Activated naive CD4-positive, alpha-beta T cell treated with anti-CD3 and anti-CD28 coated beads for 36 hours (primary cell): ENCODE measurements at regions not wholly inside any gene's neighbourhood (a gene's known extent, or its start where the extent isn't known, plus 50 kb on each side); places are given as distances from the start of the nearest gene placed in this dataset.

Experiments
- CTCF ChIA-PET: fragments of 350-600 bp; sonication (Branson Sonifier 250); formaldehyde crosslinking; loops from one replicate; lab custom pipeline; 2021; ENCODE audit warnings: antibody characterized with exemption; lab: Charles Lee
- DNase-seq: peaks from one replicate; pipeline ENCODE4 v3.0.0-alpha.2; 2020
- H3K27ac Mint-ChIP-seq: one replicate; pipeline ENCODE4 v1.8.0; 2021; ENCODE audit warnings: mild to moderate bottlenecking, mixed read lengths
- H3K27me3 Mint-ChIP-seq: one replicate; pipeline ENCODE4 v1.8.0; 2021; ENCODE audit warnings: low read depth, mixed read lengths
- H3K36me3 Mint-ChIP-seq: one replicate; pipeline ENCODE4 v1.8.0; 2021; ENCODE audit warnings: low read depth, mixed read lengths
- H3K4me1 Mint-ChIP-seq: one replicate; pipeline ENCODE4 v1.8.0; 2021; ENCODE audit warnings: low read depth, mixed read lengths
- H3K4me3 Mint-ChIP-seq: one replicate; pipeline ENCODE4 v1.8.0; 2021; ENCODE audit warnings: mild to moderate bottlenecking, moderate library complexity, mixed read lengths
- H3K9me3 Mint-ChIP-seq: one replicate; pipeline ENCODE4 v1.8.0; 2021; ENCODE audit warnings: mixed read lengths
- intact Hi-C: fragments of 100-400 bp; cut with micrococcal nuclease; formaldehyde crosslinking; loops from one replicate; pipeline ENCODE4 v1.15.1; 2023

DNA sequence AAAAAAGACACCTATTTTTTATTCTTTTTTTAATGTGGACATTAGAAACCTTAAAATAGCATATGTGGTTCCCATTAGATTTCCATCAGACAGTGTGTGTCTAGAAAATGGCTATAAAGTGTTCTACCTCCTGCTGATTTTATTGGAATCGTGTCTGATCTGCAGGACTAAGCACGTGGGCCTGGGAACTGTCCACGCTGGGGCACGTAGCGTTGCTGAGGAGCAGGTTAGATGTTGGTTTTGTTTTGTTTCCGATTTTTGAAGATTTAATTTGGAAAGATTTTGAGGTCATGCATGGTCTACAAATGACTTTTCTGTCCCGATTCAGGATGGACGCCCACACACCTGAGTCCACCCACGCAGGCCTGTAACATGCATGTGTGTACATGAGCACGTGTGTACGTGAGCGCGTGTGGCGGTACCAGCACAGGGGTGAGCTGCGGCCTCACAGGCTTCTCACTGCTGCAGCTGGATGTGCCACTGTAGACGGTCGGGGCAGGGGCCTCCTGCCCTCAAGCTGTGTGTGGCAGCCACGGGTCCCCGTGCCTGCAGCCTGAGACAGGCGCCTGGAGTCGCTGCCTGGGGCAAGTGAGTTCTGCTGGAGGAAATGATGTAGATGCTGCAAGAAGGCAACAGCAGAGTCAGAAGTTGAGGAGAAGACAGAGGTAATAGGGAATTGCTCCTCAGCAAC is 99.7 kb upstream of the CTDP1 start:
- H3K36me3 Mint-ChIP-seq = no peaks in the 10 kb centered on the region
- no peaks in the 10 kb centered on the region for H3K27me3 Mint-ChIP-seq
- H3K4me1 Mint-ChIP-seq = peaks cover 5% of the 10 kb centered on the region
- no peak overlapping the region for H3K4me3 Mint-ChIP-seq
- intact Hi-C loops = no loop called here
- no peaks in the 10 kb centered on the region for H3K9me3 Mint-ChIP-seq
- DNase-seq = no peak
- no peak overlapping the region for H3K27ac Mint-ChIP-seq
- CTCF ChIA-PET = no interaction called here

DNA sequence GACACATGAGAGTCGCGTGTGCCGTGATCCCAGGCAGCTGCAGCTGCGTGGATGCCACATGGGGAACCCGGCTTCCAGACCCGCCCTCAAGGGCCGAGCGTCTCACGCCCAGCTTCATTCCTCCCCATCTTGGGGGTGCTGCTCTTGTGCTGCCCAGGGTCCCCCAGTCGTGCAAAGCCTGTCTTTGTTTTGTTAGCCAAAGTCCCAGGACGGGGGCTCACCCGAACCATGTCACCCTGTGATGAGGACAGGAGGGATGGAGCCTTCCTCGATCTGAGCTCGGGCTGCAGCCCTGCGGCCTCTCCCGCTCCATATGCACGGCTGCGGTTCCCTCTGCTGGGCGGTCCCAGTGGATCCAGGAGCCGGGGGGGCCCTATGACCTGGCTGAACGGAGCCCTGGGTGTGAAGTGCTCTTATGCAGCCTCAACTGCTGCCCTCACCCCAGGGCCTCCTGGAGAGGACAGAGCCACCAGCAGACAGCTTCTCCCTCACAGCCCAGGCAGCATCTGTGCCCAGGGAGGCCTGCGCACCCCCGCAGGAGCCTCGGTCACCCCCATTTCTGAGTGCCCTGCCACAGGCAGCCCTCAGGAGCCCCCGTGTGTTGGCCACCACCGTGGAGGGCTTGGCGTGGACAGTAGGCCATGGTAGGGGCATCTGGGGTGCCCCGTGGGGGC is 99.0 kb upstream of the CTDP1 start:
- H3K27me3 Mint-ChIP-seq = no peaks in the 10 kb centered on the region
- no peaks in the 10 kb centered on the region for H3K9me3 Mint-ChIP-seq
- CTCF ChIA-PET = no interaction called here
- no peak for DNase-seq
- H3K36me3 Mint-ChIP-seq = no peaks in the 10 kb centered on the region
- no peak overlapping the region for H3K4me3 Mint-ChIP-seq
- peaks cover under 1% of the 10 kb centered on the region for H3K4me1 Mint-ChIP-seq
- intact Hi-C loops = no loop called here
- no peak overlapping the region for H3K27ac Mint-ChIP-seq

DNA sequence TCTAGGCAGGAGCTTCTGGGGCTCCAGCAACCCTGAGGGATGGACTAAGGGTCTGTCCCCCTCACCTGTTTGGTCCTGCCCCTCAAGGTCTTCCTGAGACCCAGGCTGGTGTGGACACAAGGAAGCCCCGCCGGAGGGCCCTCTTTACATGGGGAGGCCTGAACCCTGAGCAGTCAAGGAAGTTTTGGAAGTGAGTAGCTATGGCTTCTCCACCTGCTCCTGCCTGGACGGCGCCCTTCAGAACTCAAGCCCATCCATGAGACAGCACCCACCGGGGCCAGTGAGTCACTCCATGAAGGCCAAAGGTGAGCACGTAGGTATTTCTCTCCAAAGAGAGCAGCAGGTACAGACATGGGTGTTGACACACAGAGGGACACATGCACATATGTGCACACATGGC is 98.2 kb upstream of the CTDP1 start:
- DNase-seq = no peak
- no peaks in the 10 kb centered on the region for H3K9me3 Mint-ChIP-seq
- CTCF ChIA-PET = no interaction called here
- intact Hi-C loops = no loop called here
- H3K4me1 Mint-ChIP-seq = no peaks in the 10 kb centered on the region
- H3K27ac Mint-ChIP-seq = no peak overlapping the region
- H3K36me3 Mint-ChIP-seq = no peaks in the 10 kb centered on the region
- no peak overlapping the region for H3K4me3 Mint-ChIP-seq
- no peaks in the 10 kb centered on the region for H3K27me3 Mint-ChIP-seq

DNA sequence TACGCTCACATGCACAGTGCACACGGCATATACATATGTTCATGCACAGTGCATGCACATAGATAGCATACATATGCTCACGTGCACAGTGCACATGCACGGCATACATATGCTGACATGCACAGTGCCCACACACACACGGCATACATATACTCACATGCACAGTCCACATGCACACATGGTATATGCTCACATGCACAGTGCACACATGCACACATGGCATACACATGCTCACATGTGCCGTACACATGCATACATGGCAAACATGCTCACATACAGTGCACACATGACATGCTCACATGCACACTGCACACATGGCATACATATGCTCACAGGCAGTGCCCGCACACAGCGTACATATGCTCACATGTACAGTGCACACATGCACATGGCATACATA is 97.7 kb upstream of the CTDP1 start:
- CTCF ChIA-PET = no interaction called here
- intact Hi-C loops = no loop called here
- no peak overlapping the region for H3K4me3 Mint-ChIP-seq
- H3K9me3 Mint-ChIP-seq = no peaks in the 10 kb centered on the region
- no peaks in the 10 kb centered on the region for H3K4me1 Mint-ChIP-seq
- no peaks in the 10 kb centered on the region for H3K27me3 Mint-ChIP-seq
- DNase-seq = no peak
- no peaks in the 10 kb centered on the region for H3K36me3 Mint-ChIP-seq
- H3K27ac Mint-ChIP-seq = no peak overlapping the region

DNA sequence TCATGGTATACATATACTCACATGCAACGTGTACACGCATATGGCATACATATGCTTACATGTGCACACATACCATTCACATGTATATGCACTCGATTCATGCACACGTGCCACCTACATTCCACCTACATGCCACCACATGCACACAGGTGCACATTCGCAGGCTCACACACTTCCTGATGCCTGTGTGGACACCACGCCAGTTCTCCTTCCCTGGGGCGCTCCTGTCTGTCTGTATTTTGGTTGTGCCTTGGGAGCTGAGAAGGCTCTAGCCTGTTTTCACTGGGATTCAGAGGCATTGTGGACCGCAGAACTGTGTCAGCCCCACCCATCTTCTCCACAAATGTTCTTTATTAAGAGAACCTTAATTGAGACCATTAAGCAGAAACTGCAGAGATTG is 96.6 kb upstream of the CTDP1 start:
- no peak overlapping the region for H3K27ac Mint-ChIP-seq
- H3K9me3 Mint-ChIP-seq = no peaks in the 10 kb centered on the region
- no peak for DNase-seq
- no peak overlapping the region for H3K4me3 Mint-ChIP-seq
- intact Hi-C loops = no loop called here
- H3K27me3 Mint-ChIP-seq = no peaks in the 10 kb centered on the region
- no peaks in the 10 kb centered on the region for H3K4me1 Mint-ChIP-seq
- CTCF ChIA-PET = no interaction called here
- no peaks in the 10 kb centered on the region for H3K36me3 Mint-ChIP-seq

DNA sequence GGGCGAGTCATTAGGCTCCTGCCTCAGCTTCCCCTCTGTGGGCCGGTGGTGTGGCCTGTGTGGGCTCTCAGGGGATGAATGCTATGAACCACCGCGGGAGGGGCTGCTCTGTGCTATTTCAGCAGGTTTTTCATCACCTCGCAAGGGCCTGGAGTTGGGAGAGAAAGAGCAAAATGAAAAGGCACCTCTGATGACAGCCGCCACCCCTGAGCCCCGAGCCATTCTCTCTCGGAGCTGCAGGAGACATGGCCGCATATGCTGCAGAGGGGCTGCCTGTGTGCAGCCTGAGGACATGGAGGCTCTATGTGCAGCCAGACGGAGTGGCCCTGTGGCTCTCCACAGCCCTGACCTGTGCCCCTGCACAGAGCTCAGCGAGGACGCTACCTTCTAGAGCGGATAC is 96.2 kb upstream of the CTDP1 start:
- intact Hi-C loops = no loop called here
- no peaks in the 10 kb centered on the region for H3K9me3 Mint-ChIP-seq
- CTCF ChIA-PET = no interaction called here
- H3K4me3 Mint-ChIP-seq = no peak overlapping the region
- DNase-seq = no peak
- no peaks in the 10 kb centered on the region for H3K27me3 Mint-ChIP-seq
- no peaks in the 10 kb centered on the region for H3K4me1 Mint-ChIP-seq
- no peak overlapping the region for H3K27ac Mint-ChIP-seq
- no peaks in the 10 kb centered on the region for H3K36me3 Mint-ChIP-seq

DNA sequence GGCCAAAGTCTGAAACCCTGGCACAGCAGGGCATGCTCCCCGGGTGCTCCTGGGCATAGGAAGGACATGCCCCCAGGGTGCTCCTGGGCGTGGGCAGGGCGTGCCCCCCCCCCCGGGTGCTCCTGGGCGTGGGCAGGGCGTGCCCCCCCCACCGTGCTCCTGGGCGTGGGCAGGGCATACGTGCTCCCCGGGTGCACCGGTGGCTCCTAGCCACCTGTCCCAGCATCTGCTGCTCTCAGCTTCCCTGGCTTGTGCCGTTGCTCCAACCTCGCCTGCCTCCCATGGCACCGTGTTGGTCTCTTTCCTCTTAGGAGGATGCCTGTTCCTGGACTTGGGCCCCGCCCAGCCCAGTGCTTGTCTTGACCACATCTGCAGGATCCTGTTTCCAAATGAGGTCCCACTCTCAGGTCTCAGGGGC is 95.6 kb upstream of the CTDP1 start:
- H3K4me3 Mint-ChIP-seq = no peak overlapping the region
- intact Hi-C loops = no loop called here
- no peaks in the 10 kb centered on the region for H3K9me3 Mint-ChIP-seq
- no peak for DNase-seq
- no peaks in the 10 kb centered on the region for H3K4me1 Mint-ChIP-seq
- no peaks in the 10 kb centered on the region for H3K36me3 Mint-ChIP-seq
- no peaks in the 10 kb centered on the region for H3K27me3 Mint-ChIP-seq
- CTCF ChIA-PET = interaction anchor here (0.7 kb wide), 1 partner anchor 185 kb away, joined by 3 read pairs; no protein-coding TSS in a partner anchor
- no peak overlapping the region for H3K27ac Mint-ChIP-seq

DNA sequence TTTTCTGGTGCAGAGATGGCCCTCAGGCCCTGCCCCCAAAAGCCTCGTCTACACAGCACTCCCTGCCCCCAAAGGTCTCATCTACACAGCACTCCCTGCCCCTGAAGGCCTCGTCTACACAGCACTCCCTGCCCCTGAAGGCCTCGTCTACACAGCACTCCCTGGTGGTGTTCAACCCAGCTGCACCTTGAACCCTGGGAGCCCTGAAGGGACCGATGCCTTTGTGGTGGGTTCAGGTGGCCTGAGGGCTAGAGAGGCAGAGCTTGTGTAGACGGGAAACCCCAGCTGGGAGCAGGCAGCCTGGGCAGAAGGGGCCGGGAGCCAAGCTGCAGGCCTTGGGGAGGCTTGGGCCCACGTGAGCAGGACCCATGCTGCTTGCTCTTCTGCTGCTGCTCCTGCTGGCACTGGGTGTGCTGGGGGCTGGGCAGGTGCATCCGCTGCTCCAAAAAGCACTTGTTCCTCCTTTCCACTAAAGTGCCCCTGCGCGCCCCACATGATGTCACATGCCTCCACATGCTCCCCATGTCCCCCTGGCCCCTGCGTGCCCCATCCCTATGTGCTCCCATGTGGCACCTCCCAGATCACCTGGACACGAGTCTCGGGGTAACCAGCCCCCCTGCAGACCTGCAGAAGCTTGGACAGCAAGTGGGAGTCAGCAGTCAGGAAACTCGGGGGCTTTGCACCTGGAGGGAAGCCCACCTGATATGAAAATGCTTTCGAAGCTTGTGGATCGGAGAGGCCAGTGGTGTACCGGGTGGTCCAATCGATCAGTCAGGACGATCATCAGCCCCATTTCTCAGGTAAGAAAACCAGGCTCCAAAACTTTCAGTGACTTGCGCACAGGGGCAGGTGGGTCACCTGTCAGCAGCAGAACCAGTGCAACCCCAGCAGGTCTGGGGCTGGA is 94.9 kb upstream of the CTDP1 start:
- Mint-ChIP-seq H3K27me3 (no peaks in the 10 kb centered on the region), H3K4me1 (no peaks in the 10 kb centered on the region), H3K36me3 (no peaks in the 10 kb centered on the region), H3K27ac (no peak overlapping the region), H3K4me3 (no peak overlapping the region), H3K9me3 (no peaks in the 10 kb centered on the region)
- DNase-seq = no peak
- CTCF ChIA-PET = interaction anchor here (0.7 kb wide), 1 partner anchor 186 kb away, joined by 3 read pairs; no protein-coding TSS in a partner anchor
- intact Hi-C loops = no loop called here

DNA sequence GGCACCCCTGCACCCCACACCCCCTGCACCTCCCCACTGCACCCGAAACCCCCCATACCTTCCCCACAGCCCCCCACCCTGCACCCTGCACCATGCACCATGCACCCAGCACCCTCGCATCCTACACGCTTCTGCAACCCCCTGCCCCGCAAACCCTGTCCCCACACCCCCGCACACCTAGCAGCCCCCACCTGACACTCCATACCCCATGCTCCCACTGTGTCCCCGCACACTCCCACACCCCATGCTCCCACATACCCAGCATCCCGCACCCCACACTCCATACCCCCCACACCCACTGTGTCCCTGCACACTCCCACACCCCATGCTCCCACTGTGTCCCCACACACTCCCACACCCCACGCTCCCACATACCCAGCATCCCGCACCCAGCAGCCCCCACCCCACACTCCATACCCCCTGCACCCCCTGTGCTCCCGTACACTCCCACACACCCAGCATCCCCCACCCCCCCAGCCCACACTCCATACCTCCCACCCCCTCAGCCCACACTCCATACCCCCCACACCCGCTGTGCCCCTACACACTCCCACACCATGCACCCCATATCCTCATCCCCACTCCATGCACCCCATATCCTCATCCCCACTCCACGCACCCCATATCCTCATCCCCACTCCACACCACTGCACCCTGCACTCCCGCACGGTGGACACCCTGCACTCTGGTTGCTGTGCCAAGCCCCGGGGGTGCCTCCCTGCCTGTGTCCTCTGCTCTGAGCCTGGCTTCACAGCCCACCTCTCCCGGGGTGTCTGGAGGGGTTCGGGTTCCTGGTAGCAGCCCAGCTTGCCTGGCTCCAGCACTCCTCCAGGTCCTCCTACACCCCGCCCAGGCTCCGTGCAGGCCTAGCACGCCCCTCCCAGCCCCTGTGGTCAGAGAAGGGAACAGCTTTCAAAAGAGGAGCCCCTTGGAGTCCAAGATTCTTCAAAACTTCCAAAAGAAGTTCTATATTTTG is 93.9 kb upstream of the CTDP1 start:
- no peak for DNase-seq
- H3K4me3 Mint-ChIP-seq = no peak overlapping the region
- intact Hi-C loops = no loop called here

DNA sequence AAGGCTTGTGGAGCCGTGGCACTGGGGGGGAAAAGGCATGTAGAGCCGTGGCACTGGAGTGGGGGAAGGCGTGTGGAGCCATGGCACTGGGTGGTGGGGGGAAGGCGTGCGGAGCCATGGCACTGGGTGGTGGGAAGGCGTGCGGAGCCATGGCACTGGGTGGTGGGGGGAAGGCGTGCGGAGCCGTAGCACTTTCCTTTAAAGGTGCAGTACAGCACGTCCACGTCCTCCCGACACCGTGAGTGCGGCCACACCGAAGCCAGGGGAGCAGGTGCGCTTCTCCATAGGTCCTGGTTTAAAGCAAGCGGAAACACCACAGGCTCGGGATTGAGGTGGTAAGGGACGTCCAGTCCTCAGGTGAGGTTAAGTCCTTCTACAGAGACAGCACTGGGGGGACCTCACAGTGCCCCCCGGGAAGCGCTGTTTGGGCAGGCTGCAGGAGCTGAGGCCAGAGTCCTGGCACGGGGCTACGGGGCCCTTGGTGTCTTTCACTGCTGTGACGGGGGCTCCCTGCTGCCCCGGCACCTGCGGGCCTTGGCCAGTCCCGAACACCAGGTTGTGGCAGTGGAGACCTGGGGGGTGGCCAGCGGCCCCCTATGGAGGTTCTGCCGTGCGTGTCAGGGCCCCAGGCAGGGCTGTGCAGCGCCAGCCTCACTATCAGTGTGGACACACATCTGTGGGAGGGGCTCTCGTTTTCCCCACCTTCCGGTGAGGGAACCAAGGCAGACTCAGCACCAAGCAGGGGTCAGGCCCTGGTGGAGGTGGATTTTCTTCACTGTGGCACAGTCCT is 93.0 kb upstream of the CTDP1 start:
- Mint-ChIP-seq H3K4me1 (no peaks in the 10 kb centered on the region), H3K4me3 (no peak overlapping the region)
- CTCF ChIA-PET = interaction anchor here (0.6 kb wide), 1 partner anchor 71 kb away, joined by 3 read pairs; no protein-coding TSS in a partner anchor

More for the DNA sequence above, 93.9 kb upstream of the CTDP1 start:
- Mint-ChIP-seq H3K27ac (no peak overlapping the region), H3K36me3 (no peaks in the 10 kb centered on the region), H3K4me1 (no peaks in the 10 kb centered on the region), H3K27me3 (no peaks in the 10 kb centered on the region), H3K9me3 (no peaks in the 10 kb centered on the region)
- CTCF ChIA-PET = no interaction called here

DNA sequence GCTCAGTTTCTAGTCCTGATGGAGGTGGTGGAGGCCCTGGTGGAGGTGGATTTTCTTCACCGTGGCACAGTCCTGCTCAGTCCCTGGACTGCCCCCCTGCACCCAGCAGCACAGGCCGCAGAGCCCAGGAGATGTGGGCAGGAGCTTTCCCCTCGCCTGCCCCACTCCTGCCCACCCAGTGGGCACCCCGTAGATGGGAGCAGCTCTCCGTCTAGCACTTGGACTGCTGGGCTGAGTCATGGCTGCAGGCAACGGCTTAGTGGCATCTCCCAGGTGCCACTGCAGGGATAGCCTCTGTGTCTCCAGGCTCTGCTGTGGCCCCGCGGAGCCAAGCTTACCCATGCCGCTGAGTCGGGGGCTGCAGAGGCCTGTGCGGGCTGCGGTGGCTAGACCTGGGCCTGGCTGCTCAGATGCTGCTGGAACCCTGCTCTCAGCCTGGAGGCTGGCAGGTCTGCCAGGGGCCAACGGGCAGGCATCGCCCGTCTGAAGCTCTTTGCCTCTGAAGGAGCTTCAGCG is 92.3 kb upstream of the CTDP1 start:
- no peaks in the 10 kb centered on the region for H3K4me1 Mint-ChIP-seq
- no peaks in the 10 kb centered on the region for H3K9me3 Mint-ChIP-seq
- H3K4me3 Mint-ChIP-seq = no peak overlapping the region
- DNase-seq = no peak
- H3K27me3 Mint-ChIP-seq = no peaks in the 10 kb centered on the region
- CTCF ChIA-PET = interaction anchor here (0.6 kb wide), 1 partner anchor 72 kb away, joined by 3 read pairs; no protein-coding TSS in a partner anchor
- intact Hi-C loops = no loop called here
- H3K36me3 Mint-ChIP-seq = no peaks in the 10 kb centered on the region
- H3K27ac Mint-ChIP-seq = no peak overlapping the region

More for the DNA sequence above, 93.0 kb upstream of the CTDP1 start:
- no peak for DNase-seq
- Mint-ChIP-seq H3K36me3 (no peaks in the 10 kb centered on the region), H3K9me3 (no peaks in the 10 kb centered on the region), H3K27ac (no peak overlapping the region), H3K27me3 (no peaks in the 10 kb centered on the region)
- intact Hi-C loops = no loop called here
